ENCODE measurements at regions not wholly inside any gene's neighbourhood (a gene's known extent, or its start where the extent isn't known, plus 50 kb on each side); places are given as distances from the start of the nearest gene placed in this dataset.
"Not testable (repeated sequence)": the region's sequence is repeated elsewhere in the genome, so short reads cannot be mapped to it uniquely, and the experiment has no call there.

DNA sequence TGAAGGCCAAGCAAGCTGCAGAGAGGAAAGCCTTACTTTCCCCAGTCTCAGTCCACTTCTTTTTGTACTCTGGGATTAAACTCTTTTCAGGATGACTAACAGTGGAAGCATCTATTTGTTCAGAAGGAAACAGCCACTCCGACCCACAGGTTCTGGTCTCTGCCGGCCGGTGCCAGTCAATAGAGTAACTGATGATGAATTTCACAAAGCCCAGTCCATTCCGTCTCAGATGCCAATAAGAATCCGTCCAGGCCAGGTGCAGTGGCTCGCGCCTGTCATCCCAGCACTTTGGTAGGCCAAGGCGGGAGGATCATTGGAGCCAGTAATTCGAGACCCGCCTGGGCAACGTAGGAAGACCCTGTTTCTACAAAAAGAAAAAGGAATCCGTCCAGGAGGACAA lies 58.5 kb upstream of the HELT start:
- TF ChIP-seq POLR2A (IDR thresholded peaks at IDR 0.05; ENCODE audit: low read depth, low read length) (no peak), POLR2AphosphoS5 (IDR thresholded peaks at IDR 0.05; ENCODE audit: low read depth, low read length) (no peak), TAF1 (IDR thresholded peaks at IDR 0.05; ENCODE audit: borderline replicate concordance, low read depth, low read length) (no peak)
- FAIRE-seq: no peak
- DNase-seq (ENCODE audit: insufficient read length): no peak

DNA sequence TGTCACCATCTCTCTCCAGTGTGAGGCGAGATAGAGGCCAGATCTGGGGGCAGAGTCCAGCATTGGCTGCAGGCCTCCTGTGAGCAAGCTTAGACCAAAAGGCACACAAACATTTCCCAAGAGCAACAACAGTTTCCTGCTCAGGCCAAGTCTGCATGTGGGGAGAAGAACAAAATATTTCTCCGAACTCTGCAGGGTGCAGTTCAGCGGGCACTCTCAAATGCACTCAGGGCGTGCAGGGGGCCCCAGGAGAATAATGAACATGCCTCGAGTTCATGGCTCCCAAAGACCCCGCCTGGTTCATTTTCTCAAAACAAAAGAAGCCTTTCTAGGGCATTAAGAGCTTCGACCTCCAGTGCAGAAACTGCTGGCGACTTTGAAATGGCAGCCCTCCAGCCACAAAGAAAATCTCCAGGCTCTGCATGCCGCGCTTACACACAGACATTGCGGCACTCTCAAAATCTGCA lies 57.8 kb upstream of the HELT start:
- DNase-seq (ENCODE audit: insufficient read length) (no peak), FAIRE-seq (no peak)
- TF ChIP-seq POLR2A (IDR thresholded peaks at IDR 0.05; ENCODE audit: low read depth, low read length): no peak
- no peak for TF ChIP-seq TAF1 (IDR thresholded peaks at IDR 0.05; ENCODE audit: borderline replicate concordance, low read depth, low read length)
- TF ChIP-seq POLR2AphosphoS5 (IDR thresholded peaks at IDR 0.05; ENCODE audit: low read depth, low read length): no peak

DNA sequence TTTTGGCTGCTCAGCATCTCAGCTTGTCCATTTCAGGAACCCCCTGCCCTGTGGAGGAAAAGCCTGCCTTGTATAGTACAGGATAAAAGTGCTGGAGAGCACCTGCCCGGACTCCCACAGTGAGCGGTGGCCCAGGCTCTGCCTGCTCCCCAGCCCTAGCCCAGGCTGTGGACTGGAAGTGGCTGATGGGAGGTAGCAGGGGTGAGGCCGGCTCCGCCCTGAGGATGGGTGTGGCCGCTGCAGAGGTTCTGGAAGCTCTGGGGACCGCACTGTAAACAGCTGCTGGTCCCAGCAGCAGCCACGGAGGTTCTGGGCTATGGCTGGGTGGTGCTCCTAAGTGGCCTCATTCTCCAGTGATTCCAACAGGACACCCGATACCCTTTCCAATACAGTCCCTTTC lies 56.6 kb upstream of the HELT start:
- no peak for DNase-seq (ENCODE audit: insufficient read length)
- TF ChIP-seq POLR2A (IDR thresholded peaks at IDR 0.05; ENCODE audit: low read depth, low read length) (no peak), POLR2AphosphoS5 (IDR thresholded peaks at IDR 0.05; ENCODE audit: low read depth, low read length) (no peak), TAF1 (IDR thresholded peaks at IDR 0.05; ENCODE audit: borderline replicate concordance, low read depth, low read length) (no peak)
- FAIRE-seq: no peak

DNA sequence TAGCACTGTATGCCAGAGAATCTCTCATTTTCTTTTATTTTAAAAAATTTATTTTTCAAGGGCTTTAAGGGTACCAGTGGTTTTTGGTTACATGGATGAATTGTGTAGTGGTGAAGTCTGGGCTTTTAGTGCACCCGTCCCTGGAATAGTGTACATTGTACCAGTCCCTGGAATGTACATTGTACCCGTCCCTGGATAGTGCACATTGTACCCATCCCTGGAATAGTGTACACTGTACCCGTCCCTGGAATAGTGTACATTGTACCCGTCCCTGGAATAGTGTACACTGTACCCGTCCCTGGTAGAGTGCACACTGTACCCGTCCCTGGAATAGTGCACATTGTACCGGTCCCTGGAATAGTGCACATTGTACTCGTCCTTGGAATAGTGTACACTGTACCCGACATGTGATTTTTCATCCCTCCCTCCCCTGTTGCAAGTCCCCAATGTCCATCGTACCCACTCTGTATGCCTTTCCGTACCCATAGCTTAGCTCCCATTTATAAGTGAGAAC lies 56.1 kb upstream of the HELT start:
- DNase-seq (ENCODE audit: insufficient read length) (no peak), FAIRE-seq (no peak)
- TF ChIP-seq POLR2AphosphoS5 (IDR thresholded peaks at IDR 0.05; ENCODE audit: low read depth, low read length) (no peak), POLR2A (IDR thresholded peaks at IDR 0.05; ENCODE audit: low read depth, low read length) (no peak), TAF1 (IDR thresholded peaks at IDR 0.05; ENCODE audit: borderline replicate concordance, low read depth, low read length) (no peak)

DNA sequence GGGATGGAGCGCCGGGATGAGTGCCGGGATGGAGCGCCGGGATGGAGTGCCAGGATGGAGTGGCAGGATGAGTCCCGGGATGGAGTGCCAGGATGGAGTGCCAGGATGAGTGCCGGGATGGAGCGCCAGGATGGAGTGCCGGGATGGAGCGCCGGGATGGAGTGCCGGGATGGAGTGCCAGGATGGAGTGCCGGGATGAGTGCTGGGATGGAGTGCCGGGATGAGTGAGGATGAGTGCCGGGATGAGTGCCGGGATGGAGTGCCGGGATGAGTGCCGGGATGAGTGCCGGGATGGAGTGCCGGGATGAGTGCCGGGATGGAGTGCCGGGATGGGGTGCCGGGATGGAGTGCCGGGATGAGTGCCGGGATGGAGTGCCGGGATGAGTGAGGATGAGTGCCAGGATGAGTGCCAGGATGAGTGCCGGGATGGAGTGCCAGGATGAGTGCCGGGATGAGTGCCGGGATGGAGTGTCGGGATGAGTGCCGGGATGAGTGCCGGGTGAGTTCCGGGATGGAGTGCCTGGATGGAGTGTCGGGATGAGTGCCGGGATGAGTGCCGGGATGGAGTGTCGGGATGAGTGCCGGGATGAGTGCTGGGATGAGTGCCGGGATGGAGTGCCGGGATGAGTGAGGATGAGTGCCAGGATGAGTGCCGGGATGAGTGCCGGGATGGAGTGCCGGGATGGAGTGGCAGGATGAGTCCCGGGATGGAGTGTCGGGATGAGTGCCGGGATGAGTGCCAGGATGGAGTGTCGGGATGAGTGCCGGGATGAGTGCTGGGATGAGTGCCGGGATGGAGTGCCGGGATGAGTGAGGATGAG lies 52.9 kb upstream of the HELT start:
- FAIRE-seq; DNase-seq (ENCODE audit: insufficient read length): not testable (repeated sequence)

DNA sequence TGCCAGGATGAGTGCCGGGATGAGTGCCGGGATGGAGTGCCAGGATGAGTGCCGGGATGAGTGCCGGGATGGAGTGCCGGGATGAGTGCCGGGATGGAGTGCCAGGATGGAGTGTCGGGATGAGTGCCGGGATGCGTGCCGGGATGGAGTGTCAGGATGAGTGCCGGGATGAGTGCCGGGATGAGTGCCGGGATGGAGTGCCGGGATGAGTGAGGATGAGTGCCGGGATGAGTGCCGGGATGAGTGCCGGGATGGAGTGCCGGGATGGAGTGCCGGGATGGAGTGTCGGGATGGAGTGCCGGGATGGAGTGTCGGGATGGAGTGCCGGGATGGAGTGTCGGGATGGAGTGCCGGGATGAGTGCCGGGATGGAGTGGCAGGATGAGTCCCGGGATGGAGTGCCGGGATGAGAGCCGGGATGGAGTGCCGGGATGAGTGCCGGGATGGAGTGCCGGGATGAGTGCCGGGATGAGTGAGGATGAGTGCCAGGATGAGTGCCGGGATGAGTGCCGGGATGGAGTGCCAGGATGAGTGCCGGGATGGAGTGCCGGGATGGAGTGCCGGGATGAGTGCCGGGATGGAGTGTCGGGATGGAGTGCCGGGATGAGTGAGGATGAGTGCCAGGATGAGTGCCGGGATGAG lies 52.1 kb upstream of the HELT start:
- not testable (repeated sequence) for FAIRE-seq; DNase-seq (ENCODE audit: insufficient read length)

DNA sequence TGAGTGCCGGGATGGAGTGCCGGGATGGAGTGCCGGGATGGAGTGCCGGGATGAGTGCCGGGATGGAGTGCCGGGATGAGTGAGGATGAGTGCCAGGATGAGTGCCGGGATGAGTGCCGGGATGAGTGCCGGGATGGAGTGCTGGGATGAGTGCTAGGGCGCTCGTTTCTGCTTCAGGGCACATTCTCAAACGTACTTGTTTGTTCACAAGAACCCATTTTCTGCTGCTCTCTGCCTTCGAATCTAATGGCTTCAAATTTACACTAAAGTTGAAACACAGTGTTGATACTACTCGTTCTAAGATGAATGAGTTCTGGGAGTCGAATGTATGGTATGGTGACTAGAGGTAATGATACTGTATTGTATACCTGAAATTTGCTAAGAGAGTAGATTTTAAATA lies 50.6 kb upstream of the HELT start:
- not testable (repeated sequence) for FAIRE-seq; DNase-seq (ENCODE audit: insufficient read length)

DNA sequence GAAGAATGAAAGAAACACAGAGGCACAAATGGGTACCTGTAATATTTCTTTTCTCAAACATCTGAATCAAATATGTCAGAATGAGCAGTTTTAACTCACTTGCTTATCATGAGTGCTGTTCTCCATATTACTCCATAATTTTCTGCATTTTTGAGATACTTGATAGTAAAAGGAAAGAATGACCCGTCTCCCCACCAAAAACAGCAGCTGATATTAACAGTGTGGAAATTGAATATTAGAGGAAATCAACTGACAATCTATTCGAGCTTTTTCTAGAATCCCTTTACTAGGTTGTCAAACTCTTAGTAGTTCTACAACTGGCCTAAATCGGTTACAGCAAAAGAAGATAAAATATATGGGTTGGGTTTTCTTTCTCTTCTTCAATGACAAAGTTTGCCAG lies 49.9 kb upstream of the HELT start:
- no peak for FAIRE-seq
- no peak for DNase-seq (ENCODE audit: insufficient read length)
- TF ChIP-seq POLR2AphosphoS5 (IDR thresholded peaks at IDR 0.05; ENCODE audit: low read depth, low read length): no peak
- TF ChIP-seq TAF1 (IDR thresholded peaks at IDR 0.05; ENCODE audit: borderline replicate concordance, low read depth, low read length): no peak

All from GM12892 (cell line).